Fibroblast of skin of left biceps (primary cell): ENCODE measurements at regions not wholly inside any gene's neighbourhood (a gene's known extent, or its start where the extent isn't known, plus 50 kb on each side); places are given as distances from the start of the nearest gene placed in this dataset.

Source experiments
- DNase-seq, 2 experiments: peaks; one replicate each; pipeline ENCODE4 v3.0.0-alpha.2; 2013; ENCODE audit warnings: low read depth in 2 of 2

DNA sequence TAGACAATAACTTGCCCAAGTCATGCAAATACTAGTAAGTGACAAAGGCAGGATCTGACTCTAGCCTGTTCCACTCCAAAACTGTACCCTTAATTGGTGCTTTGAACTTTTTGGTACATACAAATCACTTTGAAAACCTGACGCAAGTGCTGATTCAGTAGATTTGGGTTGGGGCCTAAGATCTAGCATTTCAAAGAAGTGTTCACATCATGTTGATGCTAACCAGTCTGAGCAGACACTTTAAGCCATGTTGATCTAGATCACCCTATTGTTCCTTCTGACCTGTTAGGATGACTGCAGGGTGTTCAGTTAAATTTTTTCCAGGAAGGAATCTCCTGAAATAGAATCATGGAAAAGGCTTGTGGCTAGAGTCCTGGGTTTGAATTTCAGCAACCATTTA, 57.7 kb upstream of the CPEB4 start:
- DNase-seq, result no peak

- no peak for DNase-seq
Measured at GRCh38 chr5:173831196-173831914, 56.8 kb upstream of the CPEB4 start.

DNA sequence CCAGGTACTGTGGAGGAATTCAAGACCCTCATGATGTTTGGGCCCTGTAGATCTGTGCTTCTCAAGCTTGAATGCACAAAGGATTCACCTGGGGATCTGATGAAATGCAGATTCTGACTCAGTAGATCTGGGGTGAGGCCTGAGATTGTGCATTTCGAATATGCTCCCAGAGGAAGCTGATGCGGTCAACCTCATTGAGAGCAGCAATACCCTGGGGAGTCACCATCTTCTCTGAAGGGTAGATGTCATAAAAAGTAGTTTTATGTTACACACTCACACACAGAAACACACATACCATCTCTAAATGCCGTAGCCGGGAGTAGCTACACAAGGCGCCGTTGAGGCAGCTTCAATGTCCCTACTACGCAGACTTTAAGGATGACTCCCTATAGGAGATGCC, 55.8 kb upstream of the CPEB4 start:
- no peak for DNase-seq

DNA sequence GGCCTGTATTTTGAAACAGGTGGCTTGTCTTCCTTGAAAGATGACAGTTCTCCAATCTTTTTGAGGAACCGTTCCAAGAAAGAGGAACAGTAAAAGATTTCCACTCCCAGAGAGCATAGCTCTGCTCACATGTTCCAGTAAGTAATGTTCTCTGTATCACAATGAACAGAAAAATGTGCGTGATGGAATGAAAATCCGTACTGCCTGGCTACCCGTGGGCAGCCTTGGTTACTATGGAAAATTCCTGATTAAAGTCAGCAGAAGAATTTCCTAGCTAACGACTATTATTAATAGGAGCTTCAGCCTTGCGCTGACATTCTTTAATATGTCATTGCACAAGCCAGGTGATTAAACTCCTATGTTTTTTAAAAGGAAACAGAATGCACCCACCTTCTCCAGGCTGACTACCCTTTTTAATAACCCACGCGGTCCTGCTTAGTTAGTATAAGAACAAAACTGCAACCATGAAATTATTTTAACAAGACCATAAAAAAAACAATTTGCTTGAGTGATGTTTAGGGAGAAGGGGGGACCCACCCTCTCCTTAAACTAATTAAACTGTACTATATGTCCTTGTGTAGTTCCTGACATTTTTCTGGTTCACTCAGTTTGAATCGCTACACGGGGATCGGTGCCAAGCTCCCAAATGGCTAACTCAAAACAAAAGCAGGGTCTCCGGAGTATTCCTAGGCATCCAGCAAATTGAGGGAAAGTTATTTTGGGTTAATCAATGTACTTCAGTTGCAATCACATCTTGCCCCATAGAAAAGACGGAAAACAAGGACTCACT, 54.8 kb upstream of the CPEB4 start:
- DNase-seq, result no peak

- DNase-seq, result no peak
Measured at GRCh38 chr5:173834071-173834771, 53.9 kb upstream of the CPEB4 start.

- DNase-seq, result no peak
Measured at GRCh38 chr5:173835131-173835530, 53.0 kb upstream of the CPEB4 start.

DNA sequence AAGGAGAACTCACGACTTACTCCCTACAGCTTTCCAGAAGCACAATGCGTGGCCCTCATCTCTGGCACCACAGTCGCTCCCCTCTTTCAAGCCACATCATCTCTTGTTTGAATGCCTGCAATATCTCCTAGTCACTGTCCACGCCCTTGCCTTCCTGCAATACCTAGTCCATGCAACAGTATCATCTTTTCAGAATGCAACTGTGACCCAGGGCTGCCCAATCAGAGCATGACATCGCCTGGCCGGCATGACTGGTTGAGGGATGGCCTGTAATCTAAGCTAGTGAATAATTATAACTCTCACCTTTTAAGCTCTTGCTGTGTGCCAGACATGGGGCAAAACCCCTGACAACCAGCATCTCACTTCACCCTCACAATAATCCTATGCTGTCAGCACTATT, 52.5 kb upstream of the CPEB4 start:
- DNase-seq, result no peak

DNA sequence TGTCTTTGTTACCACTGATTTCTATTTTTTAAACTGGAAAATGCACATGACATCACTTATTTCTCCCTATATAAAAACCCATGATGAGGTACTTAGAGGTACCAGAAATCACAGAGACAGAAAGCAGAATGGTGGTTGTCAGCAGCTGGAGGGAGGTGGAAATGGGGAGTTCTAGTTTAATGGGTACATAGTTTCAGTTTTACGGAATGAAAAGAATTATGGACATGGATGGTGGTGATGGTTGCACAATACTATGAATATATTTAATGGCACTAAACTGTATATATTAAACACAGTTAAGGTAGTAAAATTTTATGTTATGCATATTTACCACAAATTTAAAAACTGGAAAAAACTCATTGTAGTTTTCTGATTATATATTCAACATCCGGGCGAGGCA, 50.5 kb upstream of the CPEB4 start:
- DNase-seq, result no peak
